ENCODE measurements at regions not wholly inside any gene's neighbourhood (a gene's known extent, or its start where the extent isn't known, plus 50 kb on each side); places are given as distances from the start of the nearest gene placed in this dataset.

DNA sequence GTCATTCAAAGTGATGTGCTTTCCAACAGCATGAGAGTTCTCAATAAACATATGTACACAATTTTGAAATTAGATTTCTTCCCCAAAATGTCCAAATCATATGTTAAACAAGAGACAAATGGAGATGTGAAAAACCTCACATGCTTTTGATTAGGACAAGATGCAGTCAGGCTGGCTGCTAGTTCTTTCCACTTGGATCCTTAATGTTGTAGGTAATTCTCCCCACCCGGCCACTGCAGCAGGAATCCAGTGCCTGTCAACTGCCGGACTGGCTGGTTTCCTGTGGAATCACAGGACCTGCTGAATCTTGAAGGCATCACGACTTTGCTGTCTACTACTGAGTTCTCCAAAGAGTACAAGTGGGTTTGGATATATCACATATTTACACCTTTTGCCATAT lies 138.6 kb upstream of the AKR1E2 start:
- DNase-seq, result no peak

DNA sequence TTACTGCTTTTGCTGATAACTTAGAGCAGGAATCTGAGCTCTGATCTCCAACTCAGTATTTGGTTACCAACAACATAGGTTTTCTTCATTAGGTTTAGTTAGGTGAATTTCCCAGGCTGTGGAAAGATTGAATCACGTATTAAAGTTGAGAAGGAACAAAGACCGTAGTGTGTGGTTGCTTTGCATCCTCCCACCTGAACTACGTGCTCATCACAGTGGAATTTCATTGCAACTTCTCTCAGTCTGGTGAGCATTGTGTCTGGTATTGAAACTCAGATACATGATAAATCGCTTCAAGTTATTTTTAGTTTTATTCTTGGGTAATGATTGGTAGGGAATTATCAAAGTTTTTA lies 139.4 kb upstream of the AKR1E2 start:
- no peak for DNase-seq

GRCh38 chr10:4685904-4686643 lies 139.9 kb upstream of the AKR1E2 start:
- no peak for DNase-seq

- DNase-seq, result no peak
Observed at GRCh38 chr10:4685491-4685890, 140.5 kb upstream of the AKR1E2 start.

GRCh38 chr10:4684434-4684833 lies 141.6 kb upstream of the AKR1E2 start:
- DNase-seq, result no peak

GRCh38 chr10:4683838-4684237 lies 142.2 kb upstream of the AKR1E2 start:
- DNase-seq, result no peak

- no peak for DNase-seq
Observed at GRCh38 chr10:4683137-4683536, 142.9 kb upstream of the AKR1E2 start.

GRCh38 chr10:4678951-4679671 lies 146.9 kb upstream of the AKR1E2 start:
- no peak for DNase-seq

GRCh38 chr10:4678023-4678950 lies 147.7 kb upstream of the AKR1E2 start:
- DNase-seq, result no peak

- no peak for DNase-seq
Observed at GRCh38 chr10:4677296-4678021, 148.5 kb upstream of the AKR1E2 start.

DNA sequence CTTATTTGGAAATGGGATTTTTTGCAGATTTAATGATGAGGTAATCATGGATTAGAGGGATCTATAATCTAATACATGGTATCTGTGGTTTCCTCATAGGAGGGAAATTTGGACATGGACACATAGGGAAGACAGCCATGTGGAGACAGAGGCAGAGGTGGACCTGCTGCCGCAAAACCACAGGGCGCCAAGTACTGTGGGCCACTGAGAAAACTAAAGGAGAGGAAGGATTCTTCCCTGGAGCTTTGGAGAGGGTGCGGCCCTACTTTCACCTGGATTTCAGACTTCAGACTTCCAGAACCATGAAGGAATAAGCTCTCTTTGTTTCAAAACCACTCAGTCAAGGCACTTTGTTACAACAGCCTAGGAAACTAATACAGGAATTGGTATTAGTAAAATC lies 149.4 kb upstream of the AKR1E2 start:
- no peak for DNase-seq

- DNase-seq, result no peak
Observed at GRCh38 chr10:4675808-4676207, 150.2 kb upstream of the AKR1E2 start.

DNA sequence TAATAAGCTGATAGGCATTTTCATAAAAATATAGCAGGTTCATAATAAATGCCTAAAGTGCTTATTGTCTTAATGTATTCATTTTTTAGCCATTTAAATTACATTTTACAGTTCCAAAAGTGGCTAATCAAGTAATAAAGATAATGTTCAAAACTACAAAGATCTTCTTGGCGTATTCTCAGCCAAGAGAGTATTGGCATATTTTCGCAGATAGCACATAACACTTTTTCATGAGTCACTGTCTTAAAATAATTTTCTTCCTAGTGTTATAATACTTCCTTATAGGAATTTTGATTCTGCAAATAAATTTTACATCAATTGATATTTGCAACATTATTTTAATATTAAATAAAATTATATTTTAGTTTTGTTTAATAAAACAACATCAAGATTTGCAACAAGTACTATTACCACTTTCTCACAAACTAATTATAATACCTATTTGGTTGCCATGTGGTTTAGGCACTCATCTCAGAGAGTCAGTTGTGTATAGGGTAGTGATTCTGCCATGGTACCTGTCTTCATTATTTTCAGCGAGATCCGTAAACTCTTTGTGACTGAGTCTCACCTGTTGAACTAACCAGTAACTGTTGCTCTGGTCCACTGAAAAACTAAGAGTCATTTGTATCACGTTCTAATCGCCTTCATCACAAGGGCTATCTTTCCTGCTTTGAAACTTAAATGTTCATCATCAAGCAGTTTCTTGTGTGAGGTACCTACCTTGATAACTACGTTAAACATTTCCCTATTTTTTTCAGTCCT lies 152.5 kb upstream of the AKR1E2 start:
- DNase-seq, result no peak

GRCh38 chr10:4672201-4672600 lies 153.8 kb upstream of the AKR1E2 start:
- DNase-seq, result no peak

- no peak for DNase-seq
Observed at GRCh38 chr10:4671451-4672145, 154.4 kb upstream of the AKR1E2 start.

DNA sequence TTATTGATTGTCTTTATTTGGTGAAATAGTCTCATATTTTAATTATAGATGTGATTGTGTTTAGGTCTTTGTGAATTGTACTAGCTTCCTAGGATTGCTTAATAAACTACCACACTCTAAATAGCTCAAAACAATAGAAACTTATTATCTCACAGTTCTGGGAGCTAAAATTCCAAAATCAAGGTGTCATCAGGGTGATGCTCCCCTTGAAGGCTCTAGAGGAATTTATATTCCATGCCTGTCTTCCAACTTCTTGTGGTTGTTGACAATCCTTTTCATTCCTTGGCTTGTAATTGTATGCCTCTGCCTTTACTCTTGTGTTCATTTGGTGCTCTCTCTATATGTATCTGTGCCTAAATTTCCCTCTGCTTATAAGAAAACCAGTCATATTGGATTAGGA lies 155.3 kb upstream of the AKR1E2 start:
- no peak for DNase-seq

- DNase-seq, result no peak
Observed at GRCh38 chr10:4669585-4669984, 156.4 kb upstream of the AKR1E2 start.

DNA sequence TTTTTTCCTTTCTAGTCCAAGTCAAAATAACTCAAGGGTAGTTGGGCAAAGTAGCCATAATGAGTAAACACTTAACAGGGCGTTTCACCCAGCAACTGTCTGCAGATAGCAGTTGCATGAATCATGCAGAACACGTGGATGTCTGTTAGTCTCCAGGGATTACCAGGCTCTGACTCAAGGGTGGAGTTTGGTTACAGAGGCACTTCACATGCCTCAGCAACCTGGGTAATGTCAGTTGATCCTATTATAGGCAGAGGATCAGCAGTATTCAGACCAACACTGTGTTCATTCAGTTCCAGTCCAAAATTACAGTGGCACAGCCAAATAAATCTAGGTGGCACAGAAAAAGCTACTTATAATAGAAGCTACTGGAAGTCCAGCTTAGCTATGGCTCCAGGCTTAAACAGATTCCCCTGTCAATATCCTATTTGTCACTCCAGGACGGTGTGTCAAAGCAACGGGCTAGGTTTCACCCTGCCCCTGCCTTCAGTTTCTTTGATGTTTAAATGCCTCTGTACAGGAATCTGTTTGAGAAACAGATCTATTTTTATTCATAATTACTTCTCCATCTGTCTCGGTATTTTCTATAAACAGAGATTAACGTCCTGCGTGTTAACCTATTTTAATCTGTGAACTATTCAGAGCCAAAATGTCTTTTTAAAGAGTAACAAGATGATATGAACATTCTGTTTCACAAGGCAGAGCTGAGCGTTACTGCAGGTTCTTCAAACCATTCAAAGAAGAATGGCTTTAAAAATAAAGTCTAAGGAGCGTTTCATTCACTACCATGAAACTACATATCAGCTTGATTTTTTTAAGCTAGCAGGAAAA lies 162.6 kb upstream of the AKR1E2 start:
- peak; percentile 42 to 59 for DNase-seq

GRCh38 chr10:4662576-4663161 lies 163.3 kb upstream of the AKR1E2 start:
- no peak for DNase-seq

All from NCI-H187 (cell line).